ENCODE measurements at regions not wholly inside any gene's neighbourhood (a gene's known extent, or its start where the extent isn't known, plus 50 kb on each side); places are given as distances from the start of the nearest gene placed in this dataset.
"Not testable (repeated sequence)": the region's sequence is repeated elsewhere in the genome, so short reads cannot be mapped to it uniquely, and the experiment has no call there.

DNA sequence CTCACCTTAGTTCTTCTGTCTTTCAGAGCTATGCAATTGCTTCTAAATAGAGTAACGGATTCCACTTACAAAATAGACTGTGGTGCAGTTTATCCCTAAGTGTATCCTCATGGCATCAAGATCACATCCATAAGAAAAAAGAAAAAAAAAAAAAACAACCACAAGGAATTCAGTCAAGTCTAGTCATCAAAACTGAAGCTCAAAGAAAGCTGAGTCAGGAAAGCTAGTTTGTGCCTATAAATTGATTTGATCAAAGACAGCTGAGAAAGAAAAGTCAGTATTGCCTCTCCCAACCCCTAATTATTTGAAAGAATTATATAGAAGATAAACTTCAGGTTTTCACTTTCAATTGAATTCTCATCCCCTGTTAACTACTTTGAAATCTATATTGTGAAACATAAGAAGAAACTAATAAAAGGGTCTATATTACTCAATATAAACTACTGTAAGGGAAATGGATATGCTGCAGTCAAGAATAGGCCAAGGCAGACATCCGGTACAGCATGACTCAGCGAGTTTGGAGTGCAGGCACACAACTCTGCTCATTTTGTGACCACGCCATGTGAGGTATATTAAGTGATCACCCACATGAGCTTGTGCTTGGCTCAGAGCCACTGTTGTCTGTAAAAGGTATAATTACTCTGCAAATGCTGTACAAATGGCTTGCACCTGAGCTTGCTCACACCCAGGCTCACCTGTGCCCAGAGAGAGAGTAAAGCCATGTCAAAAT is 568.1 kb upstream of the CRIM1 start:
- DNase-seq, result no peak

DNA sequence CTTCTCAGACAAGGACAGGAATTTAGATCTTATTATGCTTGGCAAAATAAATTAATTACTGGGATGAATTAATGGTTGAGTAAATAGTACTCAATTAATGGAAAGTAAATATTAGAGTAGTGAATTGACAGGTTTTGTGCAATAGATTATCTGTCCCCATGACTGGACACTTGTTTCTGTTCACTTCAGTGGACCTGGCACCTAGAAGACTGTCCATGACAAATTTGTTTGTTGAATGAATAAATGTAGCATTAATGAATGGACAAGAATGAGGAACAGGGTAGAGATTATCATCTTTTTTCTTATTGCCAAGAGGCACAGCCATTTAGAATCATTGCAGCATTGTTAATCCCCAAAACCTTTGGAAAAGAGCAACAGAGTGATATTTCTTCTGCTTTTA is 570.0 kb upstream of the CRIM1 start:
- DNase-seq, result no peak

DNA sequence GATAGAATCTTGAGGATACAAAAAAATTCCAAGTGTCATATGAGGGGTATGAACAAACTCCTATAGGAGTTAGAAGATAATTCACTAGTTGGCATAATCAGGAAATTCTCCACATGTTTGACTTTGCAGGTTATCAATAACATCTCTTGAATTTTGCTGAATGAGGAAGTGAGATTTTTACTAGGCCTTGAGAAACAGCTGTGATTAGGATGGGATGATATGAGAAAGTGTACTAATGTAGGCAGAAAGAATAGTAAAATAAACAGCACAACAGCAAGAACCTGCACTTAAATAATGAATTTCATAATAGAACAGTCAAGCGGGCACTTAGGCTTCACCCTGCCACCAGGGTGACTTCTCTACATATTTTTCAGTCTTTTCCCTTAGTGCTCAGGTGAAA is 570.8 kb upstream of the CRIM1 start:
- DNase-seq, result no peak

DNA sequence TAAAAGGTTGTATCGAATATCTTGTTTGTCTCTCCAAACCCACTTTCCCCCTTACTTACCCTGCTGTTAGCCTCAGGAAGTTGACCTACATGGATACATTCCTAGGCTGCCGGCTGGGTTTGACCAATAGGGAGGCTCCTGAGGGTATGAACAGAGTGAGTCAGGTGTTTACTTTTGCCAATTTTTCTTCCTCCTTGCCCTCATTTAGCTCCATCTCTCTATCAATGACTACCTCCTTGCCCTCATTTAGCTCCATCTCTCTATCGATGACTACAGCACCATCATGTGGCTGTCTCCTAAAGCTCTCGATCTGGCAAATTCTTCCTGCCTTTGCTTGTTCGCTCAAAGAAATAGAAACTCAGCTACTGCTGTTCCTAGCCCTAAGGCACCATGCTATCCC is 571.9 kb upstream of the CRIM1 start:
- DNase-seq, result no peak

DNA sequence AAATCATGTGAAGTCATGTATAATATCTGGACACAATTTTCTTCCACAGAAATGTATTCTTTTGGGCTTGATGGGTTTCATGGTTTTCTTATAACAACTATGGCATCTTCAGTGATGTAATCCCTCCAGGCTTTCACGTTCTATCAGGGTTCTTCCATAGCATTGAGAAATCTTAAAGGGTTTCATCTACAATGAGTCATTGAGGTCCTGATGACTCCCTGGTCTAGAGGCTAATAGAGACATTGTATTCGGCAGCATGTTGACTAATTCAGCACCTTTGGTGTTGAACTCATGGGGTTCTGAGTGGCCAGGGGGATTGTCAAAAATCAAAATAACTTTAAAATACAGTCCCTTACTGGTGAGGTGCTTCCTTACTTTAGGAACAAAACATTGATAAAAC is 614.0 kb upstream of the CRIM1 start:
- DNase-seq, result no peak

DNA sequence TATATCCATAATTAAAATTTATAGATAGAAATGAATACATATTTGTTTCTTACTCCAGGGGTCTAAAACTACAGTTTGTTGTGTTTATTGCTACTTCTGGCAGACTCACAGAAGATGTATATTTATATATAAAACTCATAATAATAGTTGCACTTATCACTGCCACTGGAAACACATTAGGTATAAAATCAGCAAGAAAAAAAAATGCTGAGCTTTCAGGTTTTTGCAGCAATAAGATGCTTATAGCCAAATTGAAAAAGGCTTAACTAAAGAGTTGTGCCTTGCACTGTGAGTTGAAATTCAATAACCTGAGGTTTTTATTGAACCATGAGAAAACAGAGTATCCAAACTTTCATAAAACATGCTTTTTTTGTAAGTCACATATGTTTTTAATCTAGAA is 623.9 kb upstream of the CRIM1 start:
- DNase-seq, result no peak

DNA sequence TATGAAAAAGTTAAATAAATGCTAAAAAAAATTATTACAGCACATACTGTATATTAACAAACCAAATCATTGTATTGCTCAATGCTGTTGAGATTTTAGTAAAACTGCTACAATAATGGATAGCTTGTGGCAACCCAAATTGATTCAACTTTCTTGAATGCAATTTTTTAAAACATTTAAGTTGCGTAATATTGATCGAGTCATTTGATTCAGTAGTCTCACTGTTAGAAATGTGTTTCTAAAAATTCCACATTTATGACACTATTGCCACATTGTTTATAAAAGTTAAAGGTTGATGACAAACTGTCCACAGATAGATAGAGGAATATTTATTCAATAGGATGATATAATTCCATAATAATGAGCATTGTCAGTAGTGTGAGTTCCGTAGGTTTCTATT is 640.7 kb upstream of the CRIM1 start:
- DNase-seq, result no peak

DNA sequence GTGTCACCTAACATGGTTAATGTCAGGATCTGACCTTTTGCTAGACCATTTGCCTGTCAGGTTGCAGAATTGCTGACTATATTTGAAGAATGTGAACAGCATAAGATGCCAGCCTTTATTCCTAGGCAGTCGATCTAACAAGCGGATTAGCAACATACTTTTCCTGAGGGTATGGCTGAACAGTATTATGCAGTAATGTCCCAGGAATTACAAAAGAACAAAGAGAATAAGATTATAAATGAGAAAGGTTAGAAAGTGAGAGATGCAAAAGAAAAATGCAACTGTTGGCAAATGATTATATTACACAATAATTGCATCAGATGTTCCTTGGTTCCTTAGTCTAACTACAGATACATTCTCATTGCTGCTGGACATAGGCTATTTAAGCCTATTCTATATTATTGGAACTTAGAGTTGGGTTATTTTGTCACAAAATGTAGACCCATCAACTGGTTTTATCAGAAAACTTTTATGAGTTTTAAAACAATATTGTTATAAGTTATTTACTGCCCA is 647.1 kb upstream of the CRIM1 start:
- no peak for DNase-seq

DNA sequence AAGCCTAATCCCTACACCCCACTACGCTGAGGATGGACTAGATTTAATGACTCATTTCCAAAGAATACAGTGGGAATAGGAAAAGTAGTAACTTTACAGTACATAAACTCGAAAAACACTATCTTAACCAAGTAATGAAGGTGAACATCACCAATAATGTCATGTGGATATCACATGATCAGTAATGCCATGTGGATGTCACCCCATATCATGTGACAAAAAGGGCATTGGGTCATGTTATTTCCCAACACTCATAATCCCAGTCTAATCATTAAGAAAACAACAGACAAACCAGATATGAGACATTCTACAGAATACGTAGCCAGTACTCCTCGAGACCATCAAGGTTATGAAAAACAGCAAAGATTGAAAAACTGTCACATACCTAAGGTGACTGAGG is 667.3 kb upstream of the CRIM1 start:
- no peak for DNase-seq

DNA sequence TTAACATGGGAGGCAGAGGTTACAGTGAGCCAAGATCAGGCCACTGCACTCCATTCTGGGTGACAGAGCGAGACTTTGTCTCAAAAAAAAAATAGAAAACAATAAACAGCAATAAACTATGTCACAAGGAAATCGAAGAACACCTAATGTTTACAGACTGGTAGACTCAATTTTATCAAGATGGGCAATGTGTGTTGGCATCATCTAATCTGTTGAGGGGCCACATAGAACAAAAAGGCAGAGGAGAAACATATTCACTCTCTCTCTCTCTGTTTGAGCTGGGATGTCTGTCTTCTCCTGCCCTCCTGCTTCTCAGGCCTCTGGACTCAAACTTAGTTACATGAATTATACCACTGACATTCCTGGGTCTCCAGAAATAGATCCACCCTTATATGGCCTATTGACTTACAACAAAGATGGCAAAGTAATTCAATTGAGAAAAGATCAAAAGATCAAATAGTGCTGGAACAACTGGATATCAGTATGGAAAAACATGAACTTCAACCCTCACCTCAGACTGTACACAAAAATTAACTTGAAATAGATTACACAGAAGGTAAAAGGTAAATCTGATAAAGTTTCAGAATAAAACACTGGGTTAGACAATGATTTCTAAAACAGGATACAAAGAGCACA is 703.8 kb upstream of the CRIM1 start:
- DNase-seq, result no peak

DNA sequence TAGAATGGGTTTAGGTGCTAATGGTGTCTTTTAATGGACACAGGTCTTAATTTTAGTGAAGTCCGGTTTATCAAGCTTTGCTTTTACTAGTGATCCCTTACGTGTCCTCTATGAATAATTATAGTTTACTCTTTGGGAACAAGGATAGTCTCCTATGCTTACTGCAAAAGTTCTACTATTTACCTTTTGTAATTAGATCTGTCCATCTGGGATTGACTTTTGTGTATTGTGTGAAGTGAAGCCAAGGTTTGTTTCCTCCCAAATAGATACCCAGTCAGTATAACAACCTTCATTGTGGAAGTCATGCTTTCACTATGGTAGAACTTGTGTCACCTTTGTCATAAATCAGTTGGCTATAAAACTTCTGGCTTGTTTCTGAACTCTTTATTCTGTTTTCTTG is 740.9 kb upstream of the CRIM1 start:
- no peak for DNase-seq

DNA sequence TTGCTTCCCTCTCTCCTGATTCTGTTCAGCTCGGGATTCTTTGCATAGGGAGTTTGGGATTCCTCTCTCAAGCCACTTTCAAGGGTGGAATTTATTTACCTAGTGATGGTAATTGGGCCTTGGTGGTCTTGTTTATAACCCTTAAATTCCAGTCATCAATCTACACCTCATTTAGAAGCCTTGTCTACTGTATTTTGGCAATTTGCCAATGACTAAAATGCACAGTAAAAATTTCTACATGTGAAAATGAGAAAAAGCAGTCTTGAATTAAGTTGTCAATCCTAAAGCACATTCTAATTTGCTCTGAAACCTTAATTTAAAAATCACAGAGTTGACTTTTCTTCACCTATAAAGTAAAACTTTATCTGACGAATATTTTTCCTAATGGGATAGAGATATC is 749.2 kb upstream of the CRIM1 start:
- DNase-seq, result no peak

DNA sequence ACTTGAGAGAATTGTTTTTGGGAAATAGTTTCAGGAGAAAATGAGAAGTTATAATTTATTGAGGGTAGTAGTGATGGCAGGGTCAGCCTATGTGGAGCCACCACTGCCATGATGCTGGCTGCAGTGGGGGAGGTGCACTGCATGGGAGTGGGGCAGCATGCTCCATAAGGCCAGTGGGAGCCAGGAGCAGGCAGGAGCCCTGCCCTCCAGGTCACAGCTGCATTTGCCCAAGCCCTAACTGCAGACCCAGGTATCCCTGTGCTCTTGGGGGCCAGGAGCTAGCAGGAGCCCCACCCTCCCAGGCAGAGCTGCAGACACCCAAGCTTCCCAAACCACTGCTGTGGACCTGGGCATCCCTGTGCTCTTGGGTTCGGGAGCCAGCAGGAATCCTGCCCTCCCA is 757.3 kb upstream of the CRIM1 start:
- DNase-seq, result no peak

DNA sequence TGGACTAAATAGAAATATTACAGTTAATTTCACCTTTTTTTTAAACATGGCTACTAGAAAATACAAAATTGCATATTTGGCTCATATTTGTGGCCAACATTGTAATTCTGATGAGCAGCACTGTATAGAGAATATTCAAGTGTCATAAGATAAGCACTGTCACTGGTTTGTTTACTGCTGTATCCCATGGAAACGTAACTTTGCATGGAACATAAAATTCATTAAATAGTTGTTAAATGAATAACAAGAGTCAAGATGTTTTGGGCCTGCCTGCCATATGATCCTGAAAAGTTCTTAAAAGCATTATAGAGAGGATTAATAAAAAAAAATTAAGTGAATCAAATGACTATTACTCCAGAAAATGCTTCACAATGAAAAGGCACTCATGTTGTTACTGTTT is 763.7 kb upstream of the CRIM1 start:
- no peak for DNase-seq

DNA sequence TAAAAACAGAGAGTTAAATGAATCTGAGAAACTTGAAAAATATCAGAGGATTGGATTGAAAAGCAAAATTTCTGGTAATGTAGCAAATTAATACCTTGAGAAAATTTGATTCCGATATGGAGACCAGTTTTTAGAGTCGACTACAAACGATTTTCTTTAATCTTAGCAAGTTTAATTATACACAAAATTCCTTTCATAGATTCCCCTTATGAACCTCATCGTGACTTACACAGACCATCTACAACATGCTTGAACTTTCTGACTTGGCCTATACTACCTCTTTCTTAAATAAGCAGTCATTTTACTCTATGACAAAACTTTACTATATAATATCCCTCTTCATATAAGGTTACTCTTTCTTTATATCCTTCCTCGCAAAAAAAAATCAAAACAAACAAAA is 769.6 kb upstream of the CRIM1 start:
- DNase-seq, result no peak

DNA sequence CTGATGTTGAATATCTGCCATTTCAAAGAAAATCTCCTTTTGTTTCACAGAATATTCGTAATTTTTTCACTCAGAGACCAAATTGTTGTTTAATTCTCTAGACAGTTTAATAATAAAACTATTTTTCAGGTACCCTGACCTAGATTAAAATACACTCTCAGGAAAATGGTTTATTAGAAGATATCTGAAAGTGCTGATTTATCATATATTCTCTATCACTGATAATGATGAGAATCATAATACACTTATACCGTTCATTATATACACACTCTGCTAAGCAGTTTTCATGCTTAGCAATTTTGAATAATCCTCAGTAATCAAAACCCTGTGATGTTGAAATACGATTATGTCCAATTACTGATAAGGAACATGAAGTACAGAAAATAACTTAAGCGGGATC is 772.9 kb upstream of the CRIM1 start:
- DNase-seq, result no peak

DNA sequence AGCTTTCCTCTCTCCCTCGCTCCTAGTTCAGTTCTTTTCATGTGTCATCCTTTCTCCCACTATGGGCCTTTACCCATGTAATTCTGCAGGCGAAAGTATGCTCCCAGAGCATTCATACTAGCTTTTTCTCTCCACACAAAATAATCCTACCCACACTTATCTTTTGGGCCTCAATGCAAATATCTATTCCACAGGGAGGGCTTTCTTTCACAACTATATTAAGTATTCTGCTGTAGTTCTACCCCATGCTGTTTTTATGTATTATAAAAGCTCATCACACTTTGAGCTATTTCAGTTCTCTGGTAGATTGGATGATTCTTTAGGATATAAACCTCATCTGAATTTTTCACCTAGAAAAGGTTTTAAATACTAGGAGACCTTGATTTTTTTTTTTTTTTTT is 774.6 kb upstream of the CRIM1 start:
- DNase-seq, result no peak

DNA sequence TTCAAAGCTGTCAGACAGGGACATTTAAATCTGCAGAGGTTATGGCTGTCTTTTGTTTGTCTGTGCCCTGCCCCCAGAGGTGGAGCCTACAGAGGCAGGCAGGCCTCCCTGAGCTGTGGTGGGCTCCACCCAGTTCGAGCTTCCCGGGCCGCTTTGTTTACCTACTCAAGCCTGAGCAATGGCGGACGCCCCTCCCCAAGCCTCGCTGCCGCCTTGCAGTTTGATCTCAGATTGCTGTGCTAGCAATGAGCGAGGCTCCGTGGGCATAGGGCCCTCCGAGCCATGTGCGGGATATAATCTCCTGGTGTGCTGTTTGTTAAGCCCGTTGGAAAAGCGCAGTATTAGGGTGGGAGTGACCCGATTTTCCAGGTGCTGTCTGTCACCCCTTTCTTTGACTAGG is 787.0 kb upstream of the CRIM1 start:
- not testable (repeated sequence) for DNase-seq

DNA sequence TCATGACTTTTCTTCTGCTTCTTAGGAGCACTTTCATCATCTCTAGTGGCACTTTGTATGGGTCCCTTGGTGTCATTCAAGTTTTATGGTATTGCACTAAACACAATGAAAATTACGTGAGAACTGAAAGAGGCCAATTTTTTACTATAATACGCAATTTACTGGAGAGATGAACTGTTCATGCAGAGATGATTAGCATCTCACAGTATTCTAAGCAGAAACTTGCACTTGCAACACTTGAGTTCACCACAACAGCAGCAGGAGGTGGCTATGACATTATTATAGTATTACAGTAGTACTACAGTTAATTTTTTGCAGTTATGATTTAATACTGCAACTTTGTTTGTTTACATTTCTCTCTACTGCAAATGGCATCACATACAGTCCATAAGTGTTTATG is 793.1 kb upstream of the CRIM1 start:
- DNase-seq, result no peak

DNA sequence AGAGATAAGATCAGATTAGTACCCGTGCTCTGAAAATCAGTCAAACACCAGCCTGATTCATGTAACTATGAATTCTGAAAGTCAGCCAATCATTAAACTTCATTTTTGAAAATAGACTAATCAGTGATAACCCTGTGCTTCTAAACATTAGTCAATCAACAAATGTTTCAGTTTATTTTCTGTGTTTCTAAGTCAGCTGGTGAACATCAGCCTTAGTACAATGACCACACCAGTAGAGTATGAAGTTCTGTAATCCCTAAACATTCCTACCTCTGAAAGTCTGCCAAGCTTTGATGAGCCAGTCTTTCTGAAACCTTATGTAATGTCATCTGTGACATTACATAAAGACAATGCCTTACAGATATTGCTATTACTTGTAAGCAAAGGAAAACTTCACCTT is 807.4 kb upstream of the CRIM1 start:
- peak; percentile 39 for DNase-seq

DNA sequence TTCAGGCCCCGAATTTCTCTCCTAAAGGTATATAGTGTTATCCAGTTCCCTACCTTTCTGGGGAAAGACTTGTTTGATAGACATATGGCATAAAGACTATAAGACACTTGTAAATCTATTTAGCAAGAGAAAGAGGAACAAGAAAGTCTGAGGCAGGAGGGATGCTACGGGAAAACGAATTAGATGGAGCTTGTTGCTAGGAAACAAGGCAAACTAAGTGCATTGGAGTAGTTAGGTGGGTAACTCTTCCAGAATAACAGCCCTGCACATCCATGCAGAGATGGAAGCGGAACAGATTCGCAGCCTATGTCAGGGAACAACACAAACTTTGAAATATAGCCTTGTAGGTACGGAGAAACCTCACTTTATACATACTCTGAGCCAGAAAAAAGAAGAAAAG is 810.3 kb upstream of the CRIM1 start:
- DNase-seq, result no peak

DNA sequence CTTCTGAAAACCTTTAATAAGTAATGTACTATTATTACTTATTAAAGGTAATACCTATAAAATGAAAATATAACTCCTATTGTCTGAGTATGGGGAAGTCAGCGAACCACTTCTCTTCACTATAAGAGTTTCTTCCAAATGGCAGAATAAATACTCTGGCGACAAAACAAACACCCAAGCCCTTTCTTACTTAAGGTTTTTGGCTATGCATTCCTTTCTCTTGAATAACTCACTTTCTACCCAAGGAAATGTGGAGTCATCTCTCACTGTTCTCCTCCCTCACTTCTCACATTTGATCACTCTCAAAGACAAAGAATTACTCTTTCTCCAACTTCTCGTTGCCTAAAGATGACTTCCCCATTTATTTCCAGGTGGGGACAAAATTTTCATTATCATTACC is 816.8 kb upstream of the CRIM1 start:
- no peak for DNase-seq

DNA sequence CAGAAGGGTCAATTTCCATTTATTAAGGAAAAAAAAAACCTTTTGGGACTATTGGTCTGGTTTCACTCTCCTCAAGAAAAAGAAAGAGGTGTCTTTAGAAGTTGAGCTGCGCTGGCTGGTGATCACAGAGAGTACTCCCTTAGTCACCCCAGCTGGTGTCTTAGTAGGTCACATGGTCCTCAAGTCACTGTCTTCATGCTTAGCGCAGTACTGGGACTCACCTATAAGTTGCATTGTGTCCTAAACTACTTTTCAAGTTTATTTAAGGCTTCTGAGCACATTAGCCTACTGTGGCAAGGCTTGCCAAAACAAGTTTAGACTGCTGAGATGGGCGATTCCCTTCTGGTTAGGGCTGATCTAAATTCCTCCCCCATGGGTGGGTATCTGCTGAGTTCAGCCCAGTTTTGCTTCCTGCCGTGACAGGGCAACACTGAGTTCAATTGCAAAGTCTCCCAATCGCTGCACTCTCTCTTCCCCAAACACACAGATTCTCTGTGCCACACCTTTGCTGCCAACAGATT is 824.9 kb upstream of the CRIM1 start:
- no peak for DNase-seq

DNA sequence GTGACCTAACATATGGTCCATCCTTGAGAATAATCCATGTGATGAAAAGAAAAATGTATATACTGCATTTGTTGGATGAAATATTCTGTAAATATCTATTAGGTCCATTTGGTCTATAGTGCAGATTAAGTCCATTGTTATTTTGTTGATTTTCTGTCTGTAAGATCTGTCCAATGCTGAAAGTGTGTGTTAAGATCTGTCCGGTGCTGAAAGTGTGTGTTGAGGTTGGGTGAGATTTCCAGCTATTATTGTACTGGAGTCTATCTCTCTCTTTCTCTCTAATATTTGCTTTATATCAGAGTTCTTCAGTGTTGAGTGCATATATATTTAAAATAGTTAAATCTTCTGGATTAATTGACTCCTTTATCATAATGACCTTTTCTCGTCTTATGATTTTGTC is 828.8 kb upstream of the CRIM1 start:
- peak; percentile 27 for DNase-seq

DNA sequence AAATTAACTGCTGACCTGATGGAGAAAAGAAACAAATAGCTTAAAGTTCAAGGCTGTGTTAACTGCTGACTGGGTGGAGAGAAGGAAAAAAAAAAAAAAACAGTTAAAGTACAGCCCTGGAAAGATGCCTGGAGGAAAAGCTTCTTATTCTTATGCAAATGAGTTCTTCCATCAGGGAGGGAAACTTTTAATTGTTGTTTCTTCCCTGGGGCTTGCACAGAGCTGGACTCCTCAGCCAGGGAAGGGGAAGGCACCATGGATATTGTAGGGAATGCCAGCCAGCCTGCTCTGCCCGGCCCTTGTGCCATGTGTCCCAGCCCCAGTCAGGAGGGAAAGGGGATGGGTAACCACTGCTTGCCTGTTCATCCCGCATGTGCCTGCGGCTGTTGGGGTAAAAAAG is 833.1 kb upstream of the CRIM1 start:
- no peak for DNase-seq

Data from kidney glomerular epithelial cell (primary cell).